ENCODE measurements at regions not wholly inside any gene's neighbourhood (a gene's known extent, or its start where the extent isn't known, plus 50 kb on each side); places are given as distances from the start of the nearest gene placed in this dataset.

DNA sequence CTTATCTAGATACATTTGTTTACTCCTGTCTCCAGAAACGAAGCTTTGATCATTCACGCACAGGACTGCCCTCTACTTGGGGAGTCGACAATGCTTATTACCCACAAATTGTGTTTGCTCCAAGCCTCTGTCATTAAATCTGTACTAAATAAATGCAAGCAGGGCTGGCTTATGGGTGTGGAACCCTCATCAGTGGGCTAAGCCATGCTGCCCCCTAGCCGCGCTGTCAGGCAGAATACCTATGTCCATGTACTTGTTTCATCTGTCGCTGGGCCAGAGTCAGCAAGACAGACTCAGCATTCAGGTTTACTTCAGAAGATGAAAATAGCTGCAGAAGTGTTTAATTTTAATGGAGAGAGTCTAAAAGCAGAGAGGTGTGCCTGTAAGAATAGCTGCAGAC is 110.0 kb upstream of the PRR20A start:
- TF ChIP-seq, protein P1, sequence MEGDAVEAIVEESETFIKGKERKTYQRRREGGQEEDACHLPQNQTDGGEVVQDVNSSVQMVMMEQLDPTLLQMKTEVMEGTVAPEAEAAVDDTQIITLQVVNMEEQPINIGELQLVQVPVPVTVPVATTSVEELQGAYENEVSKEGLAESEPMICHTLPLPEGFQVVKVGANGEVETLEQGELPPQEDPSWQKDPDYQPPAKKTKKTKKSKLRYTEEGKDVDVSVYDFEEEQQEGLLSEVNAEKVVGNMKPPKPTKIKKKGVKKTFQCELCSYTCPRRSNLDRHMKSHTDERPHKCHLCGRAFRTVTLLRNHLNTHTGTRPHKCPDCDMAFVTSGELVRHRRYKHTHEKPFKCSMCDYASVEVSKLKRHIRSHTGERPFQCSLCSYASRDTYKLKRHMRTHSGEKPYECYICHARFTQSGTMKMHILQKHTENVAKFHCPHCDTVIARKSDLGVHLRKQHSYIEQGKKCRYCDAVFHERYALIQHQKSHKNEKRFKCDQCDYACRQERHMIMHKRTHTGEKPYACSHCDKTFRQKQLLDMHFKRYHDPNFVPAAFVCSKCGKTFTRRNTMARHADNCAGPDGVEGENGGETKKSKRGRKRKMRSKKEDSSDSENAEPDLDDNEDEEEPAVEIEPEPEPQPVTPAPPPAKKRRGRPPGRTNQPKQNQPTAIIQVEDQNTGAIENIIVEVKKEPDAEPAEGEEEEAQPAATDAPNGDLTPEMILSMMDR (conservative IDR thresholded peaks at IDR 0.05; ENCODE audit: control insufficient read depth, insufficient read depth, low read depth, low read length): no peak
- H3K4me3 ChIP-seq (ENCODE audit: control insufficient read depth, low read depth, low read length): no peak overlapping the region
- DNase-seq (ENCODE audit: low read depth): no peak

DNA sequence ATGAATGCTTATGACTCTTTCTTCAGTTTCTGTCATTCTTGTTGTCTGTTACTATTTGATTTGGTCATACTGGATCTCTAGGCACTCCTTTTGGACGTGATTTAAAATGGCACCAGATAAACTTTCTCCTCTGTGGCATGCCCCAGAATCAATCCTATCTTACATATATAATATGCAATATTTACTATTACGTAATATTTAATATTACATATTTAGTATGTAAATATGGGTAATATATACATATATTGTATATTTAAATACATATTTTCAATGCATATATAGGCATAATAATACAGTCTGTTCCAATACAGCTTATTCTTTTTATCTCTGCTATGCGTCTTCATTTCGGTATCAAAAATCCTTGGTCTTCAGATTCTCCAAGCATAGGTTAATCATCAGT is 104.4 kb upstream of the PRR20A start:
- no peak overlapping the region for H3K4me3 ChIP-seq (ENCODE audit: control insufficient read depth, low read depth, low read length)
- TF ChIP-seq, protein P1 (conservative IDR thresholded peaks at IDR 0.05; ENCODE audit: control insufficient read depth, insufficient read depth, low read depth, low read length): no peak
- DNase-seq (ENCODE audit: low read depth): no peak

DNA sequence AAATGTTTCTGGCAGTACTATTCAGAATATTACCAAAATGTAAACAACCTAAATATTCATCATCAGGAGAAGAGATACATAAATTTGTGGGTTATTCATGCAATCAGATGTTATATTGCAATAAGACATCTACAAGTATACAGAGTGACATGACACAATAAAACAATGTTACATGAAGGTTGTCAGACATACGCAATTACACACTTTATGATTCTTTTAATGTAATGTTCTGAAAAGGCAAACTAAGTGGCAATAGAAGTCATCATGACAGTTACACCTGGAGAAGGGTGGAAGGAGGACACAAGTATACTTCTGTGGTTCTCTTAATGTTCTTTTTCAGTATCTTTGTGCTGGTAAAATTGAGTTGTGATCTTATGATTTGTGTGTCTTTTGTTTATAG is 95.8 kb upstream of the PRR20A start:
- H3K4me3 ChIP-seq (ENCODE audit: control insufficient read depth, low read depth, low read length): no peak overlapping the region
- TF ChIP-seq, protein P1 (conservative IDR thresholded peaks at IDR 0.05; ENCODE audit: control insufficient read depth, insufficient read depth, low read depth, low read length): no peak
- no peak for DNase-seq (ENCODE audit: low read depth)

DNA sequence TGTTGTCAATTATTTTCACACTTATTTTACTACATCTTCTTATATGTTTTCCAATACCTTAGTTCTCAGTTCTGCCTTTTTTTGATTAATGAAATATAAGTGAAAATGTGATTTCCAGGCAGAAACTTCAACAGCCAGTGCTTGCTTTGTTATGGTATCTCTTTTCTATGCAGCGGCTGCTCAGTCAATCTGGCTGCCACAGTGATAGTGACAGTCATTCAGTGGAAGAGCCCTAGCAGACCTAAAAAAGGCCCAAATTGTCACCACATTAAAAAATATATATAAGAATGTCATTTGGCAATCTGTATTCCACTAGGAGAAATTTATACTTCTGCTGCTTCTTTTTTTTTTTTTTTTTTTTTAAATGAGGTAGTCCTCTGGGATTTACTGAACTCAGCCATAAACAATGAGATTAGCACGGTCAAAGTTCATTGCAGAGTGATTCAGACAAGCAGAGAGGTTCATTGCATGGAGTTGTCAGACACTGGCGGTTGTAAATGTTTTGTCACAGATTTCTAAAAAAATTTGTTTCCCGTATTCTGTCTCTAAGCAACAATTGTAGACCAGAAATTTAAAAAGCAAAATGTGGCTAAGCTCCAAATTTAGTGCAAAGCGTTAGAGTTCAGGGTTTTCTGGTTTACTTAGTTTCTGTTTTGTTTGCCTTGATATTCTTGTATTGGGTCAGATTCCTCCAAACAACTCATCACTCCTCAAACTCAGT is 94.7 kb upstream of the PRR20A start:
- no peak for DNase-seq (ENCODE audit: low read depth)
- TF ChIP-seq, protein P1 (conservative IDR thresholded peaks at IDR 0.05; ENCODE audit: control insufficient read depth, insufficient read depth, low read depth, low read length): no peak
- H3K4me3 ChIP-seq (ENCODE audit: control insufficient read depth, low read depth, low read length): no peak overlapping the region

DNA sequence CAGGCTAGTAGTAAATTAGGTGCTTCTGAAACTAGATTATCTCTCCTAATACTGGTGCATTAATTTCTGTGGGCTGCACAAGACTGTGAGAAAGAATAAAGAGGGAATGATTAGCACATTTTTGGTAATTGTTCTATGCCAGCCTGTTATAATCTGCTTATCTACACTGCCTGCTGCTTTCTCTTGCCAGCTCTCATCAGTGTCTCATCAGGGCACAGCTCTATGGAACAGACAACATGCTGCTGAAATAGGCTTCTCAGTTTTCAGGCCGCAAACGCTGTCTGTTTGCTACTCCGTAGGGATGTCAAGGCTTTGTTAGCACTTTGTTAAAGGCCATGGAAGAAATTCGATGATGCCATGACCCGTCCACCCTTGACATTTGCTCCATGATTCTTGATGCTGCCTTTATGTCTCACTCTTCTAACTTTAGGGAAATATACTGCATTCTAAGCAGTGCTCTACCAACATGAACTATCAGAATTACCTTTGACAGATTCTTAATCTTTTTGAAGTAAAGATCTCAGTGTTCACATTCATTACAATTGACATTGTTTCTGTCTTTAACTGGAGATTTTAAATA is 84.0 kb upstream of the PRR20A start:
- no peak for DNase-seq (ENCODE audit: low read depth)
- TF ChIP-seq, protein P1 (conservative IDR thresholded peaks at IDR 0.05; ENCODE audit: control insufficient read depth, insufficient read depth, low read depth, low read length): no peak
- H3K4me3 ChIP-seq (ENCODE audit: control insufficient read depth, low read depth, low read length): no peak overlapping the region

DNA sequence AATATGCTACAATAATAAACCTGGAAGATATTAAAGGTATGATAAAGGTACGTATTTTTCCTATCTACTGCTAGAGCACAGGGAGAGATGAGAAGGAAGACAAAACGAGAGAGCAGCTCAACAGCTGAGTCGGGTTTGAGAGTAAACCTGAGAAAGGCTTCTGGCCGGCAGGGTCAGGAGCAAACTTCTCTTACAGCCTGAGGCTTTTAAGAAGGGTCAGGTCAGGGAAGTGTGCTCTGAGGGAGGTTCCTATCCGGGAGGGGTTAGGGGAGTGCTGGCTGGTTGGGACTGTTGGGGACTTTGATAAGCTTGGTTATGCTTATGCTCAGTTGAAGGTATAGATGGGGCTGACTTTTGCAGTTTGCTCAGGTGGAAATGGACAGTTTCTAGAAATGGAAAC is 77.7 kb upstream of the PRR20A start:
- H3K4me3 ChIP-seq (ENCODE audit: control insufficient read depth, low read depth, low read length): no peak overlapping the region
- DNase-seq (ENCODE audit: low read depth): no peak
- TF ChIP-seq, protein P1 (conservative IDR thresholded peaks at IDR 0.05; ENCODE audit: control insufficient read depth, insufficient read depth, low read depth, low read length): no peak

Data from fibroblast of mammary gland (primary cell).